HG02981 (cell line): ENCODE measurements at regions not wholly inside any gene's neighbourhood (a gene's known extent, or its start where the extent isn't known, plus 50 kb on each side); places are given as distances from the start of the nearest gene placed in this dataset.

Experiments used
- ATAC-seq: cut with Tn5 transposase; IDR thresholded peaks from one replicate; pipeline ENCODE4 v1.9.1; 2021; ENCODE audit warnings: mild to moderate bottlenecking, moderate library complexity; ENCODE audit not compliant: unreplicated experiment

DNA sequence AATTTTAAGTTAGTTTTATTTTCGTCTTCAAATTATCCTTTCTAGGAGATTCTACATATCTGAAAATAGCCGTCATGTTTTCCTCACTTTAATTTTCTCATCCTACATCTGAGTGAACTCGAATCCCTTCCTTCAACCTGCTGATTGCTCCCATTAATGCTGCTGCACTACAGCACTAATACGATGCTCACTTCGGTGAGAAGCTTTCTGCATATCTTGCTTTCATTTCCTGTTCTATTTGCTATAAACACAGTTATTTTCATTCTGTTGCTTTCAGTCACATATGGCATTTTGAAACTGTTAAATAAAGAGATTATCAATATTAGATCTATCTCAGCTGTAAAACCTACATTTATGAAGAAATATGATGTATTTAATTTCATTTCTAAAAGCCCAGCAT, 749.2 kb downstream of the EFNA5 start:
- ATAC-seq: no peak

- no peak for ATAC-seq
Observed at GRCh38 chr5:106910486-106910885, 760.3 kb downstream of the EFNA5 start.

DNA sequence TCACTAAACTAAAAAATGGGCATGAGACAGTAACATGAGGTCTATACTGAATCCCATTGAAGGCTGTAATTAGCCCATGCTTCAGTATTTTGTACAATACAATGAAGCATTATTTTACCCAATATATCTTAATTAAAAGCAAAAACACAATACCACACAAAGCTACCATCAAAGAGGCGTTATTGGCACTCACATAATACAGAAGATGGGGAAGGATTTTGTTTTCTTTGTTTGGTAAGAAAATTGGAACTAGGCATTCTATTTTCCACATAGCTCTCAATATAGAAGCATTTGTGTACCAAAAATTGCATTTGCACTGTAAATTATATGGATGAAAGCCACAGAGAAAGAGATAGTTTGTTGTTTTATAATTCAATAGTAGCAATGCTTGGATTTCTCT, 761.0 kb downstream of the EFNA5 start:
- ATAC-seq: no peak

DNA sequence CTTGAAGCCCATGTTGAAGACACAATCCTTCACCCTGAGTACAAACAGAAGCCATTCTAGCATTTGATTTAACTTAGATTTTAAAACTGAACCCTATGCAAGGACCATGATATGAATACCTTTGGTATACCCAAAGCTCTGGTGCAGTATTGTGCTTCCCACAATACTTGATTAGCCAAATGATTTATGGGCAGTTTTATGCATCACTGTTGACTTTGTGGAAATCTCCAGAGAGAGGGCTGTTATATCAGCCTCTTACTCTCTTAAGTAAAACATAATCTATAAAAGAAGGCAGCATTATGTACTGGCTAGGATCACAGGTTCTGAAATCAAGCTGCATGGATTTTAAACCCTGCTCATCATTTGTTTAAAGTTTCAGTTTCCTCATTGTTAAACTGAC, 762.8 kb downstream of the EFNA5 start:
- no peak for ATAC-seq

DNA sequence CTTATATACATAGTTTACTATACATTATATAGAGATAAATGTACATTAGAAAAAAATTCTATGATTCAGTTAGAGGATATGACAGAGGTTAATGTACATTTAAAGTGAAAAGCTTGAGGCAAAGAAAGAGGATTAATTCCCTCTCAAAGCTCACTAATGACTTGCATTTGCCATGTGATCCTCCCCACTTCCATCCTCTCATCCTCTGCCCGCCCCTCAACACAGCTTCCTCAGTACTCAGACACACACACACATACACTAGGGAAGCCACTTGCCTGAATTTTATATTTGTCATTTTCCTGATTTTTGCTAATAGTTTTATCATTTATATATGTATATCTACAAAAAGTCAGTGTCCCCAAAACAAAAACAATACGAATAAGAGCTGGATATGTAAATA, 764.5 kb downstream of the EFNA5 start:
- ATAC-seq: no peak

DNA sequence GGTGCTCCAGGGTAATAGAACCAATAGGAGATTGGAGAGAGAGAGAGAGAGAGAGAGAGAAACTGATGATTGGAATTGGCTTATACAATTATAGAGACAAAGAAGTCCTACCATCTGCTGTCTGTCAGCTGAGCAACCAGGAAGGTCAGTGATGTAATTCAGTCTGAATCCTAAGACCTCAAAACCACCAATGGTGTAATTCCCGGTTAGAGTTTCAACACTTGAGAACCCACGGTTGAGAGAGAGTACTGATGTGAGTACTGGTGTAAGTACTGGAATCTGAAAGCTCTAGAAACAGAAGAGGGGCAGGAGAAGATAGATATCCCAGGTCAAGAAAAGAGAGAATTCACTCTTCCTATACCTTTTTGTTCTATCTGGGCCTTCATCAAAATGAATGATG, 775.8 kb downstream of the EFNA5 start:
- ATAC-seq: no peak

DNA sequence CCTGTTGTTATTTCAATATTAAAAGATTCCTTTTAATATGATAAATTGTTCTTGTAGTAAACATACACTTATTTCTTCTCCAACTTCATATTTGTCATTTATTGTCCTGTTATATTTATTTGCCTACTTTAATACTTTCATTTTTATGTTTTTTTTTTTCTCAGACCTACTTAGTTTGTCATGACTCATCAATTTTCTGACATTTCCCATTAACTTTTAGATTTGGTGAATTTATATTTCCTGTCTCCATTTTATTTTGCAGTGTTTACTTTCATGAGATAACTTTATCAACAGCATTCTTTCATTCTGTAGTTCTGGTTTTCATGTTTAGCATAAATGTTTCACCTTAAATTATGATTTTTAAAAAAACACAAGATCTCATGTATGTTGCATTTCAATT, 788.7 kb downstream of the EFNA5 start:
- ATAC-seq: no peak

GRCh38 chr5:106880656-106881055, 790.1 kb downstream of the EFNA5 start:
- no peak for ATAC-seq

DNA sequence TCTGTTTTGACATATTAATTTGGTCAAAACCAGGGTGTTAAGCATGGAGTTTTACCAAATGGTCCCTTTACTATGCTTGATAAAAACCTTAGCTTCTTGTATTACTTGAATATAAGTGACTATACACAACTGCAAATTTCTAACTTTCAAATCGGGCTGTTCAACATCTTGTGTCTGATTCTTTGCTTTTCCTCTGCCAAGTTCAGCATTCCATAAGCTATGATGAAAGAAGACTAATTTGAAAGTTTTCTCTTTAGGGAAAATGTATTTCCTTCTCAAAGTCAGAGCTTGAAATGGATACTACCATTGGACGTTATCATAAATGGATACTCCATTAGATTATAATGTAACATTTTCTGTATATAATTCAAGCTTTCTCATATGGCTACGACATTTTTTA, 792.9 kb downstream of the EFNA5 start:
- no peak for ATAC-seq

DNA sequence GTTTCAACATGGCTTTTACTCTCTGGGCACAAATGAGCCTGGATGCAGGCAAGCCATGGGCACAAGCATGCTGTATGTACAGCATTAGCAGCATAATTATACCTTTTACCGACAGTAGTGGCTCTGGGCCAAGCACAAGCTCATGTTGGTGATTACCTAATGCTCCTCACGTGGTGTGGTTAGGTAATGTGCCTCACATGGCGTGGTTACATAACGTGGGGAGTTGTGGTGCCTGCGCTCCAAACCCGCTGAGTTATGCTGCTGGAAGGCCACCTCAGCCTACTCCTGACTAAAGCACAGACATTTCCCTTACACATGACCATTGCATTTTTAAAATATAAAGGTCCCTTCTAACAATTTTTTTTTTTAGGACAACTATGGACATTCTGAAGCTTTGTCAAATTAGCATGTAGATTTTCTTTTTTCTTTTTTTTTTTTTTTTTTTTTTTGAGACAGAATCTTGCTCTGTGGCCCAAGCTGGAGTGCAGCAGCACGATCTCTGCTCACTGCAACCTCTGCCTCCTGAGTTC, 794.0 kb downstream of the EFNA5 start:
- ATAC-seq: no peak

GRCh38 chr5:106876298-106876622, 794.5 kb downstream of the EFNA5 start:
- ATAC-seq: no peak

DNA sequence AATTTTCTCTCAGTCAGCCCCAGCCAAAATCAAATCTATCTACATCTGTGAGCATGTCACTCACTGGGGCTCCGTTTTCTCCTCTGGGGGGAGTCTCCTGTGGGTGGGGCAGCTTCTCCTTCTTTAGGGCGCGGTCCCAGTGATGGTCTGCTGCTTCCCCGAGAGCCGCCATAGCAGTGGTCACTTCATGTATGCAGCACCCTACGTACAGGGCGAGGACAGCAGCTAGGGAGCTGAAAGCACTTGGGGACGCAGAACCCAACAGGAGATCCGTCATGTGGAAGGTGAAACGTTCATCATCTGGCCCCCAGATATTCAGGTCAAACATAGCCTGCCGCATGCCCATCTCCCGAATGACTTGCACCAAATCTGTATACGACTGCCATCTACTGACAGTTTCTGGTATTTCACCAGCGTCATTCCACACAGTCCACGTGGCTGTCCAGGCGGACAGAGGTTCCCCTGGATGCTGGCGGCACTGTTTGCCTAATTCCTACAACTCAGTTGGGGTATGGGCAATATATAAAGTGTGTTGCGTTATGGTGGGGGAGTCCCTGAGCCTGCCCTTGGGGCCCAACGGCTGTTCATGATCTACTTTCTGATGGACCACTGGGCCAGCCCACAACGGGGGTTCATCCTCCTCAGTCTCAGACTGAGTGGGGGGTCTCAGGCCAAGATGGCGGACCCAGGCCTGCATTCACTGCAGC, 795.0 kb downstream of the EFNA5 start:
- no peak for ATAC-seq

GRCh38 chr5:106874974-106875373, 795.8 kb downstream of the EFNA5 start:
- ATAC-seq: no peak

- ATAC-seq: no peak
Observed at GRCh38 chr5:106874531-106874930, 796.2 kb downstream of the EFNA5 start.

- ATAC-seq: no peak
Observed at GRCh38 chr5:106873568-106873967, 797.2 kb downstream of the EFNA5 start.

GRCh38 chr5:106865279-106865678, 805.5 kb downstream of the EFNA5 start:
- ATAC-seq: no peak

DNA sequence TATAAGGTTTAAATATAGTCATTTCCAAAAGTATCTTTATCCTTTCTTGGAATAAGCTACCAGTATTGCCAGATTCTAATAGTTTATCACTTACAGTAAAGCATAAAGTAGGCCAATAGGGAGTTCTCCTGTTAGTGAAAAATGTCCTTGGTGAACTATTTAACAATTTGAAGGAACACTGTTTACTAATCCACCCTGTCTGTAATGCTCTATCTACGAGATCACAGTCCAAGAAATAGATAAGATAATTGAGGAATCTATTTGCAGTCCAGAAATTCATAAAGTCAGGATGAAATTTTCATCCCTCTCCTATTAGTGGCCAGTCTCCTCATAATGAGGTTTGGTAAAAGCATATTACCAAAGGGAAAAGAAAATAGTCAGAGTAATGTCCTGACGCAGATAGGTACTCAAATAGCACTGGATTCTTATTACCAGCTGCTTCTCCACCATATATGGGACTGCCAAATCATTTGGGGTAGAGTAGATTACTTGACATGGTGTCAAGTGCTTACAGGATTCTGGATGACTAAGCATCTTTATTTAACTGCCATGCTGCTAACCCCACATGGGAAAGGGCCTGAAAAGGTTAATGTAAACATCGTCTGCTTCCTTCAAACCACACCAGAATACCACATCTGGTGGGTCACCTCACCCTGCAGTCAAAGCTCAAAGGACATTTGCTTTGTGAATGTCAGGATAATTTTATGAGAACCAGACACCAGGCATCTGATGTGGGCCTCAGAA, 808.1 kb downstream of the EFNA5 start:
- no peak for ATAC-seq

- peak; percentile 49 for ATAC-seq
Observed at GRCh38 chr5:106860398-106861044, 810.2 kb downstream of the EFNA5 start.

- ATAC-seq: no peak
Observed at GRCh38 chr5:106858616-106859015, 812.1 kb downstream of the EFNA5 start.

DNA sequence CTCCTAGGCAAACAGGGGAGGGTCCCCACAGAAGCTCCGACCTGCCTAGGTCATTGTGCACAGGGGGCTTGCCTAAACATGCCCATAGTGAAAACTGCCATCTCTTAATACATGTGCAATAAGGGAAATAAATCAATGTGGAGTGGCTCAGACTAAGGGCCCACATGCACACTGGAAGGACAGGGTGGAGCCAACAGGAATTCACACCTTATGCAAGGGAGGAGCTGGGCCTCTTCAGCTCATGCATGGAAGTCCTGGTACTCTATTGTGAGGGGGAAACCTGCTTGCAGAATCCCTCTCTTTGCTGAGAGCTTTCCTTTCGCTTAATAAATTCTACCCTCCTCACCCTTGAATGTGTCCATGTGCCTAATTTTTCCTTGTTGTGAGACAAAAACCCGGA, 815.8 kb downstream of the EFNA5 start:
- ATAC-seq: no peak

DNA sequence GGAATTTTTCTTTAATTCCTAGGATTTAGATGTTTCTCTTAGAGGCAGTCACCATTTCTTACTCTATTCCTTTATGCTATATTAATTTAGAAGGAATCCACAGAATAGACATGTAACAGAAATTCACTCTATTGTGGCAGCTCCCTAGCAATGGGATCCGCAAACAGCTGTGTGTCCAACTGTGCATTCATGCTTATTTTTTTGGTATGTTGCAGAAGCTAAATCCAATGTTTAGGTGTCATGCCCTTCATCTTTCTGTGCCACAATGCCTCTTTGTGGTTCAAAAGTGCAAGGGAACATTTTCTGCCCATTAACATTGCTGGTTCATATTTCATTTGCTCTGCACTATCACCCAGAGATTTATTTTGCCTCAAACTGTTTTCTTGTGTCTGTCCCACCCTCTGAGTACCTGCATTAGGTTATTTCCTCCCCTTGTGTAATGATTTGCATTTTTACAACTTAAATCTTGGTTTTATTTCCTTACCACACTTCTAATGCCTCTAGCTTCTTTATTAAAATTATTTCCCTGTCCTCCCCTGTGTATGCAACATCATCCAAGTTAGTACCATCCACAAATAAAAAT, 816.5 kb downstream of the EFNA5 start:
- no peak for ATAC-seq

GRCh38 chr5:106853266-106853665, 817.5 kb downstream of the EFNA5 start:
- no peak for ATAC-seq
